HUES6 (cell line): ENCODE measurements at regions not wholly inside any gene's neighbourhood (a gene's known extent, or its start where the extent isn't known, plus 50 kb on each side); places are given as distances from the start of the nearest gene placed in this dataset.
"Not testable (repeated sequence)": the region's sequence is repeated elsewhere in the genome, so short reads cannot be mapped to it uniquely, and the experiment has no call there.

Source experiments
- H3K27ac ChIP-seq: 2 replicates; pipeline ENCODE4 v1.7.0; 2013; ENCODE audit warnings: low read depth, mild to moderate bottlenecking, low read length, inconsistent platforms
- H3K27me3 ChIP-seq: 2 replicates; pipeline ENCODE4 v1.6.1; 2013; ENCODE audit warnings: low read length; ENCODE audit not compliant: control insufficient read depth, insufficient read depth
- H3K36me3 ChIP-seq: 2 replicates; pipeline ENCODE4 v1.6.1; 2013; ENCODE audit warnings: low read length; ENCODE audit not compliant: control insufficient read depth, insufficient read depth
- H3K4me1 ChIP-seq: 2 replicates; pipeline ENCODE4 v1.6.1; 2013; ENCODE audit warnings: low read length; ENCODE audit not compliant: control insufficient read depth, insufficient read depth
- H3K4me3 ChIP-seq: 2 replicates; pipeline ENCODE4 v1.5.1; 2013; ENCODE audit warnings: low read depth, low read length
- H3K9ac ChIP-seq: one replicate; pipeline ENCODE4 v1.6.1; 2013; ENCODE audit warnings: mild to moderate bottlenecking, low read length
- H3K9me3 ChIP-seq: 2 replicates; pipeline ENCODE4 v1.6.1; 2013; ENCODE audit warnings: low read depth, low read length; ENCODE audit not compliant: control insufficient read depth, insufficient read depth

DNA sequence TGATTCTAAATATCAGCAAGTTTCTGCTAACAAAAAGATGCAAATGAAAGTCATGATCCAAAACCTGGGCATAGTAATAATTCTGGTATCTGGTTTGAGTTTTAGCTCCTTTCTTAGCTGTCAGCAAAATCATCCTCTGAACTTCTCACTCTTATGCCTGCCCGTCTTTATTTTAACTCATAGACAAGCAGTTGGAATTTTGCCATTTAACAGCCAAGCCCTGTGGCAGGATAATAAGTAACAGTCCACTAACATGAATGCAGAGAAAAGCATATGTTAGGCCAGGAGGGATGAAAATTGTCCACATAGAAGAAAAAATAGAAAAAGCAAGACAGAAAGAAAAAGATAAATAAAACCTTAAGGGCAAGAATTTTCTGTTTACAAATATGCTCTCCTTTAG, 170.0 kb upstream of the LAMA2 start:
- Histone ChIP-seq H3K36me3 (no peaks in the 10 kb centered on the region), H3K9me3 (no peaks in the 10 kb centered on the region), H3K4me1 (no peaks in the 10 kb centered on the region), H3K9ac (no peak overlapping the region), H3K27me3 (no peaks in the 10 kb centered on the region), H3K4me3 (no peak overlapping the region), H3K27ac (no peak overlapping the region)

DNA sequence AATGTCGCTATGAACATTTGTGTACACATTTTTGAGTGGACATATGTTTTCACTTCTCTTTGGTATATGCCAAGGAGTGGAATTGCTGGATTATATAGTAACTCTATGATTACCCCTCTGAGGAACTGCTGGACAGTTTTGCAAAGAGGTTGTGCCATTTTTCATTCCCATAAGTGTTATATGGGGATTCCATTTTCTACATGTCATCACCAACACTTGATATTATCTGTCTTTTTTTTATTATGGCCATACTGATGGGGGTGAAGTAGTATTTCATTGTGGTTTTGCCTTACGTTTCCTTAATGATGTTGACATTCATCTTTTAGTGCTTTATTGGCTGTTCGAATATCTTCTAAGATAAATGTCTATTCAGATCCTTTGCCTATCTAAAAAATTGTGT, 171.8 kb upstream of the LAMA2 start:
- no peak overlapping the region for H3K4me3 ChIP-seq
- no peak overlapping the region for H3K27ac ChIP-seq
- no peaks in the 10 kb centered on the region for H3K4me1 ChIP-seq
- no peaks in the 10 kb centered on the region for H3K9me3 ChIP-seq
- H3K27me3 ChIP-seq, result no peaks in the 10 kb centered on the region
- no peaks in the 10 kb centered on the region for H3K36me3 ChIP-seq
- no peak overlapping the region for H3K9ac ChIP-seq

GRCh38 chr6:128710315-128710714, 172.6 kb upstream of the LAMA2 start:
- Histone ChIP-seq H3K27ac (no peak overlapping the region), H3K27me3 (no peaks in the 10 kb centered on the region), H3K9me3 (no peaks in the 10 kb centered on the region), H3K4me3 (no peak overlapping the region), H3K36me3 (no peaks in the 10 kb centered on the region), H3K9ac (no peak overlapping the region), H3K4me1 (no peaks in the 10 kb centered on the region)

DNA sequence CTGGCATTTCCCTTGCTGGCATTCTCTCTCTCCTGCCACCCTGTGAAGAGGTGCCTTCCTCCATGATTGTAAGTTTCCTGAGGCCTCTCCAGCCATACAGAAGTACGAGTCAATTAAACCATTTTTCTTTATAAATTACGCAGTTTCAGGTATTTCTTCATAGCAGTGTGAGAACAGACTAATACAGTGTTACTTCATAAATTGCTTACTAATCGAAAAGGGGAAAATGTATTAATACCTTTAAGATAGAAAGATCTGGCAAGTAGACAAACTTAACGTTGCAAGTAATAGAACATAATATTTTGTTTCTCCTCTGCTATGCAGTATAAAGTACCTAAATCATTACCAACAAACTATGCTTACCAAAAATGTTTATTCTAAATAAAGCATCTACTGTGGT, 178.3 kb upstream of the LAMA2 start:
- no peak overlapping the region for H3K4me3 ChIP-seq
- H3K27ac ChIP-seq, result no peak overlapping the region
- 0 out of 2 replicates have a peak, but pooled peaks cover 4% of the 10 kb centered on the region for H3K9me3 ChIP-seq
- H3K9ac ChIP-seq, result no peak overlapping the region
- no peaks in the 10 kb centered on the region for H3K27me3 ChIP-seq
- H3K36me3 ChIP-seq, result no peaks in the 10 kb centered on the region
- no peaks in the 10 kb centered on the region for H3K4me1 ChIP-seq

GRCh38 chr6:128703794-128704193, 179.1 kb upstream of the LAMA2 start:
- not testable (repeated sequence) for H3K4me1 ChIP-seq, H3K36me3 ChIP-seq, H3K4me3 ChIP-seq, H3K27ac ChIP-seq, H3K27me3 ChIP-seq, H3K9ac ChIP-seq, H3K9me3 ChIP-seq

- Histone ChIP-seq H3K27ac (no peak overlapping the region), H3K4me1 (no peaks in the 10 kb centered on the region), H3K9me3 (no peaks in the 10 kb centered on the region), H3K27me3 (no peaks in the 10 kb centered on the region), H3K4me3 (no peak overlapping the region), H3K36me3 (no peaks in the 10 kb centered on the region), H3K9ac (no peak overlapping the region)
These were observed 176.6 kb upstream of the PTPRK start for GRCh38 chr6:128696691-128697689.

- Histone ChIP-seq H3K4me1 (peaks cover 8% of the 10 kb centered on the region; the same call in 1 of the 2 replicates), H3K27ac (no peak overlapping the region), H3K27me3 (no peaks in the 10 kb centered on the region), H3K36me3 (no peaks in the 10 kb centered on the region), H3K4me3 (no peak overlapping the region), H3K9ac (no peak overlapping the region), H3K9me3 (no peaks in the 10 kb centered on the region)
These were observed 174.1 kb upstream of the PTPRK start for GRCh38 chr6:128694303-128695009.

- Histone ChIP-seq H3K9me3 (no peaks in the 10 kb centered on the region), H3K4me1 (peaks cover 8% of the 10 kb centered on the region; the same call in 1 of the 2 replicates), H3K27ac (no peak overlapping the region), H3K9ac (no peak overlapping the region), H3K27me3 (no peaks in the 10 kb centered on the region), H3K36me3 (no peaks in the 10 kb centered on the region), H3K4me3 (no peak overlapping the region)
These were observed 169.7 kb upstream of the PTPRK start for GRCh38 chr6:128690063-128690462.

DNA sequence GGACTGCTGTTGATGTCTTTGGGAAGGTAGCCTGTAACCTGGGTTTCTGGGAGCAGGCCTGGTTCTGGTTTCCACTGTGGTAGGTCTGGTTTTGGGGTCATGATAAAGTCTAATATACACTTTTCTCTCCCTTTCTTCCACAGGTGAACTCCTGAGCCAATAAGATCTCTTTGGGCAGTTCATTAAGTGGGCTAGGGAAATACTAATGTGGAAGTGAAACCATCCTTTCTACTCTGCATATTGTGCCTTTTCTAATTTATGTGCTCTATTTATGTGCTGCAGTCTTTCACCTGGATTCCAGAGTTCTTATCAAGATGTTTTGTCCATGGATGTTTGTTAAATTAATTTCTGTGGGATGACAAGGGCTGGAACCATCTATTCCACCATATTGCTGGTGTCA, 165.7 kb upstream of the PTPRK start:
- no peak overlapping the region for H3K4me3 ChIP-seq
- H3K36me3 ChIP-seq, result no peaks in the 10 kb centered on the region
- H3K4me1 ChIP-seq, result peaks cover 5% of the 10 kb centered on the region; the same call in 1 of the 2 replicates
- no peak overlapping the region for H3K9ac ChIP-seq
- H3K27ac ChIP-seq, result no peak overlapping the region
- H3K9me3 ChIP-seq, result no peaks in the 10 kb centered on the region
- H3K27me3 ChIP-seq, result no peaks in the 10 kb centered on the region

DNA sequence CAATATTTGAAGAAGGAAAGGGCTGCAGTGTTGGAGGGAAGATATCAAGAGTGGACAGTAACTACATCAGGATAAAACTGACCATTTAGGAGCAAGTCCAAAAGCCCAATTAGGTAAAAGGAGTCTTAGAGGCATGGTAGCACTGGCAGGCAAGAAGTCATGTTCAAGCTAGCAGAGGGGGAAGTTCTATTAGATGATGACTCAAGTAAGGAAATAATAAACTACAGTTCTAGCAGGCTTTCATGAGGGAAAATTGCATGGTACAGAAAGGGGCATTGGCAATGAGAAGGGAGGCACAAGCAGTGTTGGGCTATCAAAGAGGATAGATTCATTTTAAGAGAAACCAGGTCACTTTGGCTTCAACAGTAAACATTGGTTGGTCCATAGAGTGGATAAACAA, 156.1 kb upstream of the PTPRK start:
- no peak overlapping the region for H3K27ac ChIP-seq

DNA sequence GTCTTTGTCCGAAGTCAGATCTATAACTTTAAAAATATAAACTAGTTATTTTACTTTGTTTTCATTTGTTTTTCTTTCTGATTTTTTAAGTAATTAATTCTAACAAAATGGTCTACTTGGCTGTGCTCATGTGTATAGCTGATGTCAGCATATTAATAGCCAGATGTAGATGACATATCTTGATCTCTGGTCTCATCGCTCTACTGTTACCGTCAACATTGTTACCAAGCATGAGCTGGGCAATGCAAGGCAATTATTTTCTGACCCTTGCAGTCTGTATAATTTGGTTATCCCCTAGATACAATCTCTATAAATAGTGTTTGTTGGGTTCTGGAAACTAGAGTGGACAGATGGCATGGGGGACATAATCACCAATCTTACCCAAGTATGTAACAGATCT, 151.6 kb upstream of the PTPRK start:
- Histone ChIP-seq H3K27ac (no peak overlapping the region), H3K27me3 (no peaks in the 10 kb centered on the region), H3K4me1 (no peaks in the 10 kb centered on the region), H3K9ac (no peak overlapping the region), H3K4me3 (no peak overlapping the region), H3K9me3 (no peaks in the 10 kb centered on the region), H3K36me3 (no peaks in the 10 kb centered on the region)

More for the DNA sequence above, 156.1 kb upstream of the PTPRK start:
- Histone ChIP-seq H3K27me3 (no peaks in the 10 kb centered on the region), H3K9me3 (no peaks in the 10 kb centered on the region), H3K9ac (no peak overlapping the region), H3K4me3 (no peak overlapping the region), H3K4me1 (no peaks in the 10 kb centered on the region), H3K36me3 (no peaks in the 10 kb centered on the region)
